Peyer's patch (tissue), 4 donors: ENCODE measurements at regions not wholly inside any gene's neighbourhood (a gene's known extent, or its start where the extent isn't known, plus 50 kb on each side); places are given as distances from the start of the nearest gene placed in this dataset.

ENCODE experiments used
- DNase-seq, 3 donors: peaks; one replicate each; pipeline ENCODE4 v3.0.0-alpha.2; 2017 to 2019
- H3K27ac ChIP-seq, 4 donors: fragments of 200-600 bp; sonication (generic); one replicate each; pipeline ENCODE4 v1.5.1; 2016 to 2019
- H3K27me3 ChIP-seq, 2 donors: fragments of 200-600 bp; sonication (generic); one replicate each; pipeline ENCODE4 v1.5.1; 2019
- H3K36me3 ChIP-seq, 3 donors: fragments of 200-600 bp; sonication (generic); one replicate each; pipeline ENCODE4 v1.5.1; 2016 to 2019
- H3K4me1 ChIP-seq, 4 donors: fragments of 200-600 bp; sonication (generic); one replicate each; pipeline ENCODE4 v1.5.1; 2016 to 2019
- H3K4me3 ChIP-seq, 4 donors: fragments of 200-600 bp; sonication (generic); 1 replicate in 3 of 4; 2 replicates in 1 of 4; pipeline ENCODE4 v1.5.1; 2016 to 2019; ENCODE audit warnings: mild to moderate bottlenecking in 1 of 4
- H3K9me3 ChIP-seq, 4 donors: fragments of 200-600 bp; sonication (generic); one replicate each; pipeline ENCODE4 v1.5.1; 2016 to 2019; ENCODE audit warnings: mild to moderate bottlenecking in 1 of 4
- CTCF ChIP-seq, 6 experiments: fragments of 450-650 bp in 4 of 6; fragments of 200-600 bp in 2 of 6; sonication (generic) in 1 of 6; IDR thresholded peaks; one replicate each; pipeline ENCODE4 v1.5.1; 2017 to 2019; ENCODE audit warnings: antibody characterized with exemption in 6 of 6, mild to moderate bottlenecking in 3 of 6, moderate library complexity in 1 of 6
- POLR2A ChIP-seq, 2 donors: fragments of 450-650 bp; IDR thresholded peaks; one replicate each; pipeline ENCODE4 v1.5.1; 2017; ENCODE audit warnings: antibody characterized with exemption in 2 of 2, mild to moderate bottlenecking in 2 of 2, moderate library complexity in 2 of 2

GRCh38 chr14:76589246-76589645 lies 172.0 kb upstream of the VASH1 start:
- Histone ChIP-seq H3K4me1 (no peaks in the 10 kb centered on the region), H3K4me3 (no peak overlapping the region), H3K27ac (no peak overlapping the region), H3K9me3 (no peaks in the 10 kb centered on the region), H3K36me3 (no peaks in the 10 kb centered on the region), H3K27me3 (no peaks in the 10 kb centered on the region)
- no peak for DNase-seq
- TF ChIP-seq POLR2A (IDR thresholded peaks at IDR 0.05) (no peak), CTCF (IDR thresholded peaks at IDR 0.05) (no peak)

GRCh38 chr14:76591266-76591665 lies 170.0 kb upstream of the VASH1 start:
- TF ChIP-seq CTCF (IDR thresholded peaks at IDR 0.05) (no peak), POLR2A (IDR thresholded peaks at IDR 0.05) (no peak)
- Histone ChIP-seq H3K27me3 (no peaks in the 10 kb centered on the region), H3K9me3 (no peaks in the 10 kb centered on the region), H3K4me3 (no peak overlapping the region), H3K27ac (no peak overlapping the region), H3K36me3 (no peaks in the 10 kb centered on the region), H3K4me1 (no peaks in the 10 kb centered on the region)
- no peak for DNase-seq

GRCh38 chr14:76595266-76595665 lies 166.0 kb upstream of the VASH1 start:
- TF ChIP-seq CTCF (IDR thresholded peaks at IDR 0.05): no peak
- no peak for TF ChIP-seq POLR2A (IDR thresholded peaks at IDR 0.05)
- H3K27ac ChIP-seq: no peak overlapping the region
- no peak for DNase-seq
- H3K36me3 ChIP-seq: no peaks in the 10 kb centered on the region
- no peaks in the 10 kb centered on the region for H3K27me3 ChIP-seq
- H3K4me3 ChIP-seq: no peak overlapping the region
- H3K4me1 ChIP-seq: no peaks in the 10 kb centered on the region
- no peaks in the 10 kb centered on the region for H3K9me3 ChIP-seq

GRCh38 chr14:76597387-76597786 lies 163.9 kb upstream of the VASH1 start:
- no peaks in the 10 kb centered on the region for H3K36me3 ChIP-seq
- no peaks in the 10 kb centered on the region for H3K27me3 ChIP-seq
- TF ChIP-seq POLR2A (IDR thresholded peaks at IDR 0.05) (no peak), CTCF (IDR thresholded peaks at IDR 0.05) (no peak)
- no peak overlapping the region for H3K4me3 ChIP-seq
- H3K9me3 ChIP-seq: no peaks in the 10 kb centered on the region
- no peaks in the 10 kb centered on the region for H3K4me1 ChIP-seq
- no peak for DNase-seq
- no peak overlapping the region for H3K27ac ChIP-seq

- Histone ChIP-seq H3K27me3 (no peaks in the 10 kb centered on the region), H3K4me1 (no peaks in the 10 kb centered on the region), H3K27ac (no peak overlapping the region), H3K36me3 (no peaks in the 10 kb centered on the region), H3K9me3 (no peaks in the 10 kb centered on the region), H3K4me3 (no peak overlapping the region)
- no peak for DNase-seq
- no peak for TF ChIP-seq POLR2A (IDR thresholded peaks at IDR 0.05)
Measured at GRCh38 chr14:76599141-76599540, 162.1 kb upstream of the VASH1 start.

- TF ChIP-seq CTCF (IDR thresholded peaks at IDR 0.05) (no peak), POLR2A (IDR thresholded peaks at IDR 0.05) (no peak)
- no peak overlapping the region for H3K4me3 ChIP-seq
- no peak for DNase-seq
- no peaks in the 10 kb centered on the region for H3K9me3 ChIP-seq
- H3K27me3 ChIP-seq: no peaks in the 10 kb centered on the region
- no peaks in the 10 kb centered on the region for H3K36me3 ChIP-seq
- H3K27ac ChIP-seq: no peak overlapping the region
- H3K4me1 ChIP-seq: no peaks in the 10 kb centered on the region
Measured at GRCh38 chr14:76599559-76600287, 161.5 kb upstream of the VASH1 start.
